HG02970 (cell line): ENCODE measurements at regions not wholly inside any gene's neighbourhood (a gene's known extent, or its start where the extent isn't known, plus 50 kb on each side); places are given as distances from the start of the nearest gene placed in this dataset.

Experiments
- ATAC-seq: cut with Tn5 transposase; IDR thresholded peaks from one replicate; pipeline ENCODE4 v1.9.1; 2021; ENCODE audit warnings: mild to moderate bottlenecking, moderate library complexity, moderate number of reproducible peaks; ENCODE audit not compliant: unreplicated experiment, low FRiP score

- ATAC-seq: no peak
These were observed 394.8 kb downstream of the PBX1 start for GRCh38 chr1:164953815-164954214.

GRCh38 chr1:164953098-164953497 is 394.1 kb downstream of the PBX1 start:
- ATAC-seq: no peak

GRCh38 chr1:164951508-164951907 is 392.5 kb downstream of the PBX1 start:
- ATAC-seq: no peak

GRCh38 chr1:164950541-164950986 is 391.6 kb downstream of the PBX1 start:
- no peak for ATAC-seq

- no peak for ATAC-seq
These were observed 390.9 kb downstream of the PBX1 start for GRCh38 chr1:164949771-164950471.

GRCh38 chr1:164948101-164948500 is 389.1 kb downstream of the PBX1 start:
- ATAC-seq: no peak

- ATAC-seq: no peak
These were observed 378.3 kb downstream of the PBX1 start for GRCh38 chr1:164937291-164937690.

- no peak for ATAC-seq
These were observed 373.6 kb downstream of the PBX1 start for GRCh38 chr1:164932580-164932979.

- ATAC-seq: no peak
These were observed 371.8 kb downstream of the PBX1 start for GRCh38 chr1:164930833-164931232.

GRCh38 chr1:164930241-164930640 is 371.3 kb downstream of the PBX1 start:
- ATAC-seq: no peak

- no peak for ATAC-seq
These were observed 369.3 kb downstream of the PBX1 start for GRCh38 chr1:164928232-164928812.

- ATAC-seq: no peak
These were observed 367.1 kb downstream of the PBX1 start for GRCh38 chr1:164926107-164926506.

- ATAC-seq: no peak
These were observed 363.6 kb downstream of the PBX1 start for GRCh38 chr1:164922585-164922984.

GRCh38 chr1:164921493-164921892 is 362.5 kb downstream of the PBX1 start:
- ATAC-seq: no peak

GRCh38 chr1:164918140-164918539 is 359.2 kb downstream of the PBX1 start:
- no peak for ATAC-seq

- ATAC-seq: no peak
These were observed 355.2 kb downstream of the PBX1 start for GRCh38 chr1:164914208-164914607.

GRCh38 chr1:164912290-164912689 is 353.3 kb downstream of the PBX1 start:
- no peak for ATAC-seq

- ATAC-seq: no peak
These were observed 351.7 kb downstream of the PBX1 start for GRCh38 chr1:164910671-164911070.

- ATAC-seq: no peak
These were observed 348.7 kb downstream of the PBX1 start for GRCh38 chr1:164907666-164908065.

GRCh38 chr1:164905869-164906268 is 346.9 kb downstream of the PBX1 start:
- ATAC-seq: no peak

- no peak for ATAC-seq
These were observed 343.5 kb downstream of the PBX1 start for GRCh38 chr1:164902491-164902890.
